Hepatocyte (in vitro differentiated cells): ENCODE measurements at regions not wholly inside any gene's neighbourhood (a gene's known extent, or its start where the extent isn't known, plus 50 kb on each side); places are given as distances from the start of the nearest gene placed in this dataset.
"Not testable (repeated sequence)": the region's sequence is repeated elsewhere in the genome, so short reads cannot be mapped to it uniquely, and the experiment has no call there.

Source experiments
- DNase-seq: peaks from one replicate; pipeline ENCODE4 v3.0.0-alpha.2; 2016; ENCODE audit warnings: low spot score
- H2AFZ ChIP-seq: fragments of 200-600 bp; sonication (generic); 2 replicates; pipeline ENCODE4 v1.6.0; 2016; ENCODE audit warnings: antibody characterized with exemption, mild to moderate bottlenecking
- H3K27ac ChIP-seq: fragments of 200-600 bp; sonication (generic); 2 replicates; pipeline ENCODE4 v1.5.1; 2016; ENCODE audit warnings: mild to moderate bottlenecking
- H3K27me3 ChIP-seq: fragments of 200-600 bp; sonication (generic); 2 replicates; pipeline ENCODE4 v1.6.1; 2016
- H3K36me3 ChIP-seq: fragments of 200-600 bp; sonication (generic); replicated peaks from 2 replicates; pipeline ENCODE4 v1.5.1; 2016; ENCODE audit warnings: low read depth; ENCODE audit not compliant: insufficient read depth
- H3K4me1 ChIP-seq: fragments of 200-600 bp; sonication (generic); 2 replicates; pipeline ENCODE4 v1.5.1; 2016; ENCODE audit warnings: mild to moderate bottlenecking, moderate library complexity; ENCODE audit not compliant: insufficient read depth
- H3K4me2 ChIP-seq: fragments of 200-600 bp; sonication (generic); 2 replicates; pipeline ENCODE4 v1.6.0; 2016
- H3K4me3 ChIP-seq: fragments of 200-600 bp; sonication (generic); 2 replicates; pipeline ENCODE4 v1.5.1; 2016; ENCODE audit warnings: mild to moderate bottlenecking
- H3K79me2 ChIP-seq: fragments of 200-600 bp; sonication (generic); 2 replicates; pipeline ENCODE4 v1.6.0; 2017; ENCODE audit warnings: mild to moderate bottlenecking
- H3K9me2 ChIP-seq: fragments of 200-600 bp; sonication (generic); replicated peaks from 2 replicates; pipeline ENCODE4 v1.6.0; 2017; ENCODE audit warnings: mild to moderate bottlenecking; ENCODE audit not compliant: insufficient read depth
- H3K9me3 ChIP-seq: fragments of 200-600 bp; sonication (generic); 2 replicates; pipeline ENCODE4 v1.5.1; 2016; ENCODE audit warnings: low read depth, mild to moderate bottlenecking
- H4K20me1 ChIP-seq: fragments of 200-600 bp; sonication (generic); 2 replicates; pipeline ENCODE4 v1.6.0; 2016; ENCODE audit warnings: mild to moderate bottlenecking; ENCODE audit not compliant: insufficient read depth, poor library complexity, severe bottlenecking
- CTCF ChIP-seq: fragments of 200-600 bp; sonication (generic); IDR thresholded peaks from 2 replicates; pipeline ENCODE4 v1.5.1; 2016; ENCODE audit warnings: antibody characterized with exemption, mild to moderate bottlenecking; ENCODE audit not compliant: poor library complexity
- EZH2 ChIP-seq: fragments of 200-600 bp; sonication (generic); IDR thresholded peaks from 2 replicates; pipeline ENCODE4 v1.6.1; 2016; ENCODE audit warnings: antibody characterized with exemption, mild to moderate bottlenecking, borderline replicate concordance
- EZH2phosphoT487 ChIP-seq: fragments of 200-600 bp; sonication (generic); IDR thresholded peaks from one replicate; pipeline ENCODE4 v1.6.1; 2018; ENCODE audit warnings: antibody characterized with exemption, mild to moderate bottlenecking, low read depth, moderate library complexity; ENCODE audit not compliant: unreplicated experiment, severe bottlenecking
- WGBS: methylation state at CpG from one replicate; pipeline ENCODE4 v1.1.6; 2016; ENCODE audit warnings: low lambda C conversion rate; ENCODE audit errors: missing lambda C conversion rate; 5-methylcytosine and 5-hydroxymethylcytosine counted together

- Histone ChIP-seq H3K36me3 (no peaks in the 10 kb centered on the region), H3K4me2 (no peak overlapping the region), H3K4me1 (no peaks in the 10 kb centered on the region), H2AFZ (no peak overlapping the region), H3K9me2 (no peaks in the 10 kb centered on the region), H3K4me3 (no peak overlapping the region), H3K79me2 (no peaks in the 10 kb centered on the region), H3K27ac (no peak overlapping the region), H3K9me3 (no peaks in the 10 kb centered on the region), H4K20me1 (no peaks in the 10 kb centered on the region), H3K27me3 (no peaks in the 10 kb centered on the region)
- 97% methylated on average over 4 of the region's 4 CpGs for WGBS
- TF ChIP-seq EZH2 (no peak), EZH2phosphoT487 (no peak), CTCF (no peak)
- DNase-seq = no peak
Measured at GRCh38 chr7:138214926-138215325, 138.7 kb downstream of the AKR1D1 start.

GRCh38 chr7:138220321-138220720 is 144.1 kb downstream of the AKR1D1 start:
- 96% methylated on average over 3 of the region's 3 CpGs for WGBS

GRCh38 chr7:138221388-138221787 is 145.1 kb downstream of the AKR1D1 start:
- not testable (repeated sequence) for H3K9me3 ChIP-seq, H3K4me1 ChIP-seq, H3K4me2 ChIP-seq, H4K20me1 ChIP-seq, H3K4me3 ChIP-seq, H3K79me2 ChIP-seq, H2AFZ ChIP-seq, H3K9me2 ChIP-seq, H3K36me3 ChIP-seq, H3K27me3 ChIP-seq, DNase-seq, H3K27ac ChIP-seq
- WGBS = 83% methylated on average over 4 of the region's 4 CpGs

More at GRCh38 chr7:138220321-138220720, 144.1 kb downstream of the AKR1D1 start:
- not testable (repeated sequence) for H3K36me3 ChIP-seq, H3K4me3 ChIP-seq, H3K9me3 ChIP-seq, H3K79me2 ChIP-seq, H3K9me2 ChIP-seq, H3K4me1 ChIP-seq, H3K27me3 ChIP-seq, H2AFZ ChIP-seq, H3K4me2 ChIP-seq, H3K27ac ChIP-seq, DNase-seq, H4K20me1 ChIP-seq

- Histone ChIP-seq H3K9me3 (peaks cover 5% of the 10 kb centered on the region), H4K20me1 (no peaks in the 10 kb centered on the region), H3K79me2 (no peaks in the 10 kb centered on the region), H3K27ac (no peak overlapping the region), H3K9me2 (no peaks in the 10 kb centered on the region), H3K27me3 (no peaks in the 10 kb centered on the region), H2AFZ (no peak overlapping the region), H3K4me2 (no peak overlapping the region), H3K4me3 (no peak overlapping the region), H3K36me3 (no peaks in the 10 kb centered on the region), H3K4me1 (no peaks in the 10 kb centered on the region)
- 81% methylated on average over 2 of the region's 2 CpGs for WGBS
- TF ChIP-seq EZH2phosphoT487 (no peak), CTCF (no peak), EZH2 (no peak)
- DNase-seq = no peak
Measured at GRCh38 chr7:138223402-138223879, 147.2 kb downstream of the AKR1D1 start.
